ENCODE measurements at regions not wholly inside any gene's neighbourhood (a gene's known extent, or its start where the extent isn't known, plus 50 kb on each side); places are given as distances from the start of the nearest gene placed in this dataset.

DNA sequence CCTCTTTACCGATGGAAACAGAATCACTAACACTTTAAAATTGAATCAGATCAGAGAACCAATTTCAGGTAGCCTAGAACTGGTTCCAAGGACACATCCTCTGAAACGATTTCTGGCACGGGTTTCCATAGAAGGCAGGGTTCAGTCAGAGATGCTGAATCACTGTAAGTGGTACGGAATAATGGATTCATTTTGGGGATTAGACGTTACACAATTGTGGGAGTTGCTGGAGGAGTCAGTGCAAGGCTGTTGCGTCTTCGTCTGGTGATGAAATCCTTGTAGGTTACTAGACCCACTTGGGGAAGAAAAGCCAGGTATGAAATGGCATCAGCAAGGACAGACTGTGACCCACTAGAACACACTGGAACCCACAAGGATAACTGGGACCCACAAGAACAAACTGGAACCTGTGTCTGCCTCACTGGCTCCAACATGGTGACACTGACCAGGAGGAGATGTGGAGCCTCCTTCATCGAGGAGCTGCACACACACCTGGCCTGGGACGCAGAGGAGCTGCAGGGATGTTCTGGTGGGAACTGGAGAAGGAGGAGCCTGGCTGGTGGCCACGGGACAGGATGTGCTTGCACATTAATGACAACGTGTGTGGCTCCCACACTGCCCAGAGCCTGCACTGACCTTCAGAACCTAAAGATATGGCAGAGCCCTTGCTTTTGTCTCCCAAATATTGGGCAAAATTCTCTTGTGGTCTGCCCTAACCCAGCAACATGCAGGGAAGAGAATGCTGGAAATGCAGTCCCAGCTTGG lies 105.1 kb downstream of the TRAPPC11 start:
- no peak for DNase-seq (ENCODE audit: low read depth, low spot score)

DNA sequence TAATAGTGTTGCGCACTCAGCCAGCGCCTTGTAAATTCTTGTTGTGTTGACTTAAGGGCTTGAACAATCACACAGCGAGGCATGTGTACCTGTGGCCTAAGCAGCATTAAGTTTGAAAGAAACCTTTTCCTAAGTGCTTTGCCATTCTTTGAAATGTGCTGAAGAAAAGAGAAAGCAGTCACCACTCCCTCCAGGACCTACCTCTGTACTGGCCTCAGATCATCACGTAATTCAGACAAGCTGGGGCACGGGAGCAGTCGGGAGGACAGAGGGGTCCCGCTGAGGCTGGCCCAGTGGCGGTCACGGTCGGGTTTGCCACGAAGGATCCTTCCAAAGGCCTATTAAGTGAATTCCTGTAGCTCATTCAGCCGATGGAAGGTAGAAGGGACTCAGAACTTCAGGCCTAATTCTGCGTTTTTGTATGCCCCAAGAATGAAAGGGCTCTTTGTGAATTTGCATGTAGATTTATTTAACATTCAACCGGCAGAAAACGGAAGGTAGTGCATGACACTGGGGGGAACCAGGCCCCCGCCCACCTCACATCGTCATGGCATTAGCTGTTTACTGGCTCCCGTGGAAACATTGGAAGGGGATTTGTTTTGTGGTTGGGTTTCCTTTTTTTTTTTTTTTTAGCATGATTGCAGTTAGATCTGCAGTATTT lies 106.3 kb downstream of the TRAPPC11 start:
- no peak for DNase-seq (ENCODE audit: low read depth, low spot score)

DNA sequence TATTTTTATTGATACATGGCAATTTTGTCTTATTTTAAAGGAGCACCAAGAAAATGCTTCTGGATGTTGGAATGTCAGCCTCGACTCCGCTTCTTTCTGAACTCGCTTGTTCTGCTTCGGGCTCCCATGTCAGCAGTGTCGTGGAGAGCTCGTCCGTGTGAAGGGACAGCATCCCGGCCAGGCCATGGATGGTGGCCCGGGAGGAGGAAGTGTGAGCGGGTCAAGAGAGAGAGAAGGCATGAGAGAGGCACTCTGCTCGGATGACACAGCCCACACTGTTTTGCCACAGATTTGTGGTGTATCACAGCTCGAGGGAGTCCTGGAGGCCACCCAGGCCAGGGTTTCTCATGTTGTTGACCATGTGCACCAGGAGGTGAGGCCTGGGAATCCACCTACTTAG lies 107.0 kb downstream of the TRAPPC11 start:
- DNase-seq (ENCODE audit: low read depth, low spot score) = no peak

DNA sequence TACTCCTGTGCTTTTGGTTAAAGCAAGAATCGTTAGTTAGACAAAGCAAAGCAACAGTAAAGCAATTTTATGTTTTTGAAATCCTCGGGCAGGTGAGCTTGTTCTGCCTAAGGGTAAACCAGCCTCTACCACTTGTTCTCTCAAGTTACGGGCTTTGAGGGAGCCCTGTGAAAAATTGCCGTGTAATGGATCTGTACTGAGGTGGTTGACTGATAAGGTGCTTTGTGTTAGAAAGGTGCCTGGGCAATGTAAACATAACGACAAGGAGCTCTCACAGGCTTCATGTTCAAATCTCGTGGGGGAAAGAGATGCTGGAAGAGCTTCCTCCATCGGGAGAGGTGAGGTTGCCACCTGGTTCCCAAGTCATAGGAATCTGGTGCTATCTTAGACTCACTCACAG lies 111.8 kb downstream of the TRAPPC11 start:
- no peak for DNase-seq (ENCODE audit: low read depth, low spot score)

DNA sequence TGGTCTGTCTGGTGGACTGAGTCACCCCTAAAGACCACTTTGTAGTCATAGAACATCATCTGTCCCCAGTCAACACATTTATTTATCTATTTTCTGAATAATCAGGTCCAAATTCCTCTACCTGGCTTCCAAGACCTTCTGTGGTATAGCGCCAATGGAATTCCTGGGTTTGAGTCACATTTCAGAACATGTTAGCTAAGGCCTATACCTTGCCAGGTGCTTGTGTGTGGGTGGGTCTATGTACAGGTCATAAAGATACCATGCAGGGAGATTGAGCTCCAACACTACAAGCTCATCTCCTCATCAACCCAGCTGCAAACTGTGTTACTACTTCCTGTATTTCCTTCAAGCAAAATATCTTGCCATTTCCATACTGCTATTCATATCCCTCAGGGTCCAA lies 113.3 kb downstream of the TRAPPC11 start:
- no peak for DNase-seq (ENCODE audit: low read depth, low spot score)

DNA sequence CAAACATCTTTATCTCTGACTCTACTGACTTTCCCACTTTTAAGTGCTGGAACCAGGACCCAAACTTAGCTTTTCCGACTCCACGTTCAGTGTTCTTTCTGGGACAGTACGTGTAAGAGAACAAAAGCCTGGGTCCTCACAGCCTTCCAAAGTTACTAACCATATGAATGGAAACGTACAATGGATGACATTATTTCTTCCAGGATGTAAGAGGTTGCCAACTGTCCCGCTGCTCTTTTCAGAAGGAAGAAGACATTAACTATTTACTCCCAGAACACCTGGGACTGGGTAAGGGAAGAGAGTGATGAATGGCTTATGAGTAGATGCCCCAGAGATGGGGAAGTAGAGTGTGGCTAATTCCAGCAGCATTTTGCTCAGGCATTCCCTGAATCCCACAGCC lies 114.7 kb downstream of the TRAPPC11 start:
- DNase-seq (ENCODE audit: low read depth, low spot score) = no peak

DNA sequence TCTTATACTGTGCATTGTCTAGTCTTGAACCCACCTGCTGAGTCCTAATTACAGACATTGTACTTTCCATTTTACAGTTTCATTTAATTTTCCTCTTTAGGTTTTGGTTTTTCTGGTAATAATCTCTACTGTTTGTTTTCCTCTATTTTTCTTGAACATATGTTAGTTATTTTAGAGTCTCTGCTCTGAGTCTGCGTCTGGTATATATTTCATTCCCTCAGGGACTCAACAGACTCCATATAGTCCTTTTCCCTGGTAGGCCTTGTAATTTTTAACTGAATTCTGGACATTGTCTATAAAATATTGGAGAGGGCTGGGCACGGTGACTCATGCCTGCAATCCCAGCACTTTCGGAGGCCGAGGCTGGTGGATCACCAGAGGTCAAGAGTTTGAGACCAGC lies 121.8 kb upstream of the STOX2 start:
- no peak for DNase-seq (ENCODE audit: low read depth, low spot score)

DNA sequence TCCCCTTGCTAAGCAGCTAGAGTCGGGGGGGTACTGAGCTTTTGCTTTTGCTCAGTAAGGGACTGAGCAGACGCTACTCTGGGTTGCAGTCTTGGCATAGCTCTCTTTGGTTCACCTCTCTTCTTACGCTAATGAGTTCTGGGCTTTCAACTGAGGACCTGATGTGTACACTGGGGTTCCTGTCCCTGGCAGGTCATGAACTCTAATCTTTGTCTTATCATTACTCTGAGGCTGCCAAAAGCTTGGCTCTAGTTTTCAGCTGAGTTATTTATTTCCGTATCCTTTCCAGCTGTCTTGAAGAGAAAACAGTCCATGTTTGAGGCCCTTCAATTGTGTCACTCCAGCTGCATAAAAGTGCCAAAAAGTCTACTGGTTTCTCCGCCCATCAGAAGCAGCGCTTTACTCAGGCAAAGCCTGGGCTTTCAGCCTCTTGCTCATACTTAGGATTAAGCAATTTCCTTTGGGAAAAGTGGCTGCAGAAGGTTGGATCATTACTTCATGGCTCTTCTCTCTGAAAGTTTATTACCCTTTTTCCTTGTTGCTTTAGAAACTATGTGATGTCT lies 121.0 kb upstream of the STOX2 start:
- DNase-seq (ENCODE audit: low read depth, low spot score) = no peak

DNA sequence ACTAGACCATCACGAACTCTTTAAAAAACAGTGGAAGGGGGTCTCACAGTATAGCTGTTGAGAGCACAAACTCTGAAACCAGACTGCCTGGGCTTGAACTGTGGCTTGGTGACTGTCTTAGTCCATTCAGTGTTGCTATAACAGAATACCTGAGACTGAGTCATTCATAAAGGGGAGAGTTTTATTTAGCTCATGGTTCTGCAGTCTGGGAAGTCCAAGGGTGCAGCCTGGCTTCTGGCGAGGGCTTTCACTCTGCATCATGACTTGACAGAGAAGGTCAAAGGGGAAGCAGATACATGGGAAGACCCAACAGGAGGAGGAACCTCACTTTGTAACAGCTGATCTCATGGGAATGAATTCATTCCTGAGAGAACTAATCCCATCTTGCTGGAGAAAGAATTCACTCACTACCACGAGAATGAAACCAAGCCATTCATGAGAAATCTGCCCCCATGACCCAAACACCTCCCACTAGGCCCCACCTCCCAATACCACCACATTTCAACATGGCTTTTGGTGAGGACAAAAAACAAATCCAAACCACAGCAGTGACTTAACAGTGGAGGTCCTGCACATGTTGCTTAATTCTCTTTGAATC lies 116.7 kb upstream of the STOX2 start:
- DNase-seq (ENCODE audit: low read depth, low spot score) = no peak

DNA sequence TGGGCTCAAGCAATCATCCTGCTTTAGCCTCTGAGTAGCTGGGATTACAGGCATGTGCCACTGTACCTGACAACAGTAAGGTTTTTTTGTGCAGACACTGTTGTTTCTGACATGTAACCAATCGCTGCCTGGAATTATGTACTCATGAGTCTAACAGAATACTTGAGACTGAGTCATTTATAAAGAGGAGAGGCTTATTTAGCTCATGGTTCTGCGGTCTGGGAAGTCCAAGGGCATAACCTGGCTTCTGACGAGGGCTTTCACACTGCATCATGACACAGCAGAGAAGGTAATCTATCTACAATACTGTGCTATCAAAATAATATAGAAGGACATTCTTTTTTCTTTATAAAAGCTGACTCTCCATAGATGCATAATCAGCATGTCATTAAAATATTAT lies 115.5 kb upstream of the STOX2 start:
- DNase-seq (ENCODE audit: low read depth, low spot score) = no peak

DNA sequence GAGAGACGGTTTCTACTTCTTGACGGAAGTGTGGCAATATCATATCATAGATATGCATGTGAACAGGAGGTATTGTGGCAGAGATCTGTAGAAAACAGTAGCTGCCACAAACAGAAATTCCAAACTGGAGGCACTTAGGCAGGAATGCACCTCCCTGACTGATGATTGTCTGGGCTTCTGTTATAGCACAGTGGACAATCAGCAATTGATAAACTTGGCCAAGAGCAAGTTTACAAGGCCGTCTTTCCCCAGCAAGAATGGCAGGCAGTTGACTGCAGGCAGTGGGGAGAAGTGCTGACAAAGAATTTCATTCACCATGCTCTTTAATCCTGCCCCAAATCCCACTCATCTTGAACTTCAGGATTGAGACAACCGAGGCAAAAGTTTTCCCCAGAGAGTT lies 114.4 kb upstream of the STOX2 start:
- DNase-seq (ENCODE audit: low read depth, low spot score) = no peak

DNA sequence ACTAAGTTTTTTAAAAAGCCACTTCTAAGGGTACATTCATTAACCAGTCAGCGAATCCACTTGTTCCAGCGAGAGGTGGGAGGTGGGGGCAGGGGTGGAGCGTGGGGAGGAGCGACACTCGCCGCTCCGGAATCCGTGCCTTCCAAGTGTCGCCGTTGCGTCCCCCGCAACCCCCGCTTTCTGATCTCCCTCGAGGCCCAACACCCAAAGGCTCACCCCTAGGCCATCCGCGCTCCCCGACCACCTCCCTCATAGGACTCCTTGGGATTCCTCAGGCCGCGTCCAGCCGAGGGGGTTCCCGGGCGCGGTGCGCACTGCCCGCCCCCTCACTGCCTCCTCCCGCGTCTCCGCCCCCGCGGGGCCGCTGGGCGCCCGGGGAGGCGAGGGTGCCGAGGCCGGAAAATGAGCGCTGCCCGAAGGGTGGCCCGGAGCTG lies 108.1 kb upstream of the STOX2 start:
- no peak for DNase-seq (ENCODE audit: low read depth, low spot score)

DNA sequence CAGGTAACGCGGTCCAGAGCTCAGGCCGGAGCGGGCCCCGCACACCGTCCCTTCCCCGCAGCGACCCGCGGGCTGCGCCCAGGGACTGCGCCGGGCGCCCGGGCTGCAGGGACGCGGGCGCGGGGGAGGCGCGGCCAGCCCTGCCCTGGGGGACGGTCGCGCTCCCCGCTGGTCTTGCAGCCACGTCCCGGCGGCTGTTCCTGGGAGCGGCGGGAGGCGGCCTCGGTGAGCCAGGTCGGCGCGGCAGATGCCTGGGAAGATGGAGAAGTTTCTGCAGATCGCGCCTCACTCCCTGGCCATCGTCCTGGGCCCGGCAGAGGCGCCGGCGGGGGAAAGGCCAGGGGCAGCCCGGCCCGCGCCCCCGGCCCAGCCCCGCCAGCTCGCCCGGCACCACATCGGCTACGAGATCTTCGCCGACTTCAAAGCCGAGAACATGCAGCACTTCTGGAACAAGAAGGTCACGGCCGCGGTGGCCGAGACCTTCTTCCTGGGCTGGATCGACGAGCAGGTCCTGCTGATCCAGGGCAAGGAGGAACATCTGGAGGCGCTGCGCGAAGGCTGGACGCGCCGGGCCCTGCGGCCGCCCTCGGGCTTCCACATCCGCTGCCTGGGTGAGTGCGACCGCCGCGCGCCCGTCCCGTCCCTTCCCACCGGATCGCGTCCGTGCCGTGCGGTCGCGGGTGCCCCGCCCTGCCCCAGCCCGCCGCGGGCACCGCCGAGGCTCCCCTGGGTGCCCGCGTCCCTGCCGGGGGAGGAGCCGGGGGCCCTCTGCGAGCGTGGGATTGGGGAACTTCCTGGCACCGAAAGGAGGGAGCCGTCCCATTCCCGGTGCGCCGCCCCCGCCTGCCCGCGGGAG lies 107.4 kb upstream of the STOX2 start:
- no peak for DNase-seq (ENCODE audit: low read depth, low spot score)

DNA sequence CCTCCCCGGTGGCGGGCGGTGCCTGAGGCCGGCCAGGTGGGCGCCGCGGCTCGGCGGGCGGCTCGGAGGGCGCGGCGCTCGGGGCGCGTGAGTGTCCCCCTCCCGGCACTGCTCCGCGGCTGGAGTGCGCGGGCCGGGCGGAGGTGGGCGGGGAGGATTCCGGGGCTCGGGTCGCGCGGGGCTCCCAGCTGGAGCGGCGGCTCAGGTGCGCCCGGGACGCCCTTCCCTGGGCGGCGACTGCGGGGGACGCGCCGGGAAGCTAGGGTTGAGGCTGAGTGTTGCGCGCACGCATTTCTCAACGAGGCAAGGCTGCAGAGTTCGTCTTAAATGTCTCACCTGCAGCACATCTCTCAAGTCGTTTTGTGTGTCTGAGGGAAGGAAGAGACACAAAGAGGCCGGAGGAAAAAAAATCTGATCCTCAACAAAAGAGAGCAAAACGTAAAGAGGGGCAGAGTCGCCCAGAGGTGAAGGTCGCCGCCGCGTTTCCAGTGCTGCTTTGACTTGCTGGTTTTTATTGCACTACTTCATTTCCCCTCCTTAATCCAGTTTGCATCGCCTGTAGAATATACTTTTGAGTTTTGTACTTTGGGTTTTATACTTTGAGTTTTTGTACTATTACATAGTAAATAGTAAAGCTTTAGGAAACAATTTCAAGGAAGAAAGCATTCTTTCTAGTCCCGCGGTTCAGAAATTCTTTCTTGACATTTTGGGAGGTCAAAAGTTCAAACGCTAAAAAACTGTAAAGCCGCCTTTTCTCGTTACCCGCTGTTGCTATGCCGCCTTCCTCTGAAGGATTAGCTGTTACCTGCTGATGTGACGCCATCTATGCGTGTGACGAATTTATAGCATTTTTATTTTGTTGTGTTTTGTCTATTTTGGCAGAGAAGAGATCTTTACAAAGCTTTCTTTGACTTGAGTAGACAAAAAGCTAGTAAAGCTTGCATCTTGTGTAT lies 106.5 kb upstream of the STOX2 start:
- DNase-seq (ENCODE audit: low read depth, low spot score) = no peak

DNA sequence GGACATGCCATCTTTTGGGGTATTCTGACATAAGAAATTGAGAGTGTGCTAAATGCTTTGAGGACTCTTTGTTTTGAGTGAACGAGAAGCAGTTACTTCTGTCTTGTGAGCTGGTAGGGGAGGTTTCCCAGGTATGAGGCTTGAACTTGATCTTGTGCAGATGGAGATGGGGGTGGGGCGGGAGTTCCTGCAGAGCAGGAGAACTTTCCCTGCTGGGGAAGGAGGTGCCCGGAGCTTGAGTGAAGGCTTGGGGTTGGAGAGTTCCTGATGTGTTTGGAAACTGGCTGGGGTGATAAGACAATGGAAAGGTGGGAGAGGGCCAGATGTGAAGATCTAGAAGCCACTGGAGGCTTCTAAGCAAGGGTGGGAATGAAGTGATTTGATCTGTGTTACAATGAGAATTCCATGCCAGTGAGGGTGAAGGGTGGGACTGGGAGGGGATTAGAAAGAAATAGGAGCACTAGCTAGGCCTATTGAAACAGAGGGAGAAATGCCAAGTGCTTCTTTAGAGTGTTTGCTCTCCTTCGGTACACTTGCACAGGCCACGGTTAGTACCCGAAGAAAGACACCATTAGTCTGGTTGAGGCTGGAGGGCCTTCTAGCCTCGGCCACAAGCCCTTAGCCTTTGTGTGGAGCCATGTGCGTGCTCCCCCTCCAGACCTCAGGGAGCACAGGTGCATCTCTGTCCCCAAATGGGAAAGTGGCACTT lies 103.5 kb upstream of the STOX2 start:
- DNase-seq (ENCODE audit: low read depth, low spot score) = no peak

DNA sequence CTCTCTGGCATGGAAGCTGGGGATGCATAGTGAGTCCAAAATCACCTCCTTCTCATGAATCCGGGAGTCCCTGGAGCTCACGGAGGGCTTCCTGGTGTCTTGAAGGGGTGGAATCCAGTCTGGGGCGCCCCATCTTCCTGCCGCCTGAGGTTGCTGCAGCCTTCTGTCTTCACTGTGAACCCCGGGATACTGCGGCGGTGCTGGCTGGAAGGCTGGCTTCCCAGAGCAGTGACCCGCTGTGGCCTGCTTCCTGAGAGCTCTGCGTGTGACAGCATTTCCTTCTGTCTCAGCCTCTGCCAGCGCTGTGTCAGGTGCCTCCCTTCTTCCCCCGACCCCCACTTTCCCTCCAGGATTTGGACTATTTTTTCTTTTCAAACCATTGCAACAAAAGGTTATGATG lies 98.8 kb upstream of the STOX2 start:
- DNase-seq (ENCODE audit: low read depth, low spot score) = no peak

DNA sequence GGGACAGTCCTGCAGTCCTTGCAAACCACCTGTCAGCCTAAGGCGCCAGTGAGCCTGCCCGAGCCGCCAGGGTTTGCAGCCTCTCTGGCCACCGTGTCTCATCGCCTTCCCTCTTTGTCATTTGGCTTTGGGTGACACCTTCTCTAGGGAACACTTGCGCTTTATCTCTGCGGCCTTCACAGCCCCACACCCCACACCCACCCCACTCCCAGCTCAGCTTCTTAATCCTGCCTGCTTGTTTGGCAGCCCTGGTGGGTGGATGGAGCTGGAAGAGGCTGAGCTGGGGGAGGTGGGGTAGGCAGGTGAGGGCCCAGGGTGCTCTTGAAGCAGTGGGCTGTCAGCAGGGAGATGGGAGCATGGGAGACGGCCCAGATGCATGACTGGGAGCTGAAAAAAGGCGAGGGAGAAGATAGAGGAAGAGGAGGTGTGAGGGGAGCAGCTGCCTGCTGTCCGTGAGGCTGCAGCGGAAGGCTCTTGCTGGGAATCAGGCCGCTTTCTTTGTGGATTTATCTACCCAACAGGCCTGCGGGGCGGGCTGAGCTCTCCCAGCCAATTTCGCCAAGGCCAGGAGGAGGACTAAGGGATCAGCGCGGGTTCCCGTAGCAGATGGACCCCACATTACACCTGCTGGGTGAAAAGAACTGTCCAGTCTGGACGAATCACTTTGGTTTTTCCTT lies 97.5 kb upstream of the STOX2 start:
- no peak for DNase-seq (ENCODE audit: low read depth, low spot score)

DNA sequence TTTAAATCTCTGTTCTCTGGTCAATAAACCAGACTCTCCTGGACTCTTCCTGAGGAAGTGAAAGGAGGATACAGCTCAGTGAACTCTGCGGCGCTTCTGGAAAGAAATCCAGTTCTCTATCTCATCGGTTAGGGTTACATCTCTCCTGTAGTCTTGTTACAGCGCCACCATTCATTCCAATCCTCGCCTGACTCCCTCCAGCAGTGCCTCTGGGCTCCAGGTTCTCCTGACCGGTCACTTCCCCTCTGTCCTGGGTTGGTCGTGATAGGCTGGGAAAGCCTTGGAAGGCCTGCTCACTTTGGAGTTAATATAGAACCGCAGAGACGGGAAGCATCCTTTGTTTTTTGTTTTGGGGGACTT lies 97.0 kb upstream of the STOX2 start:
- no peak for DNase-seq (ENCODE audit: low read depth, low spot score)

DNA sequence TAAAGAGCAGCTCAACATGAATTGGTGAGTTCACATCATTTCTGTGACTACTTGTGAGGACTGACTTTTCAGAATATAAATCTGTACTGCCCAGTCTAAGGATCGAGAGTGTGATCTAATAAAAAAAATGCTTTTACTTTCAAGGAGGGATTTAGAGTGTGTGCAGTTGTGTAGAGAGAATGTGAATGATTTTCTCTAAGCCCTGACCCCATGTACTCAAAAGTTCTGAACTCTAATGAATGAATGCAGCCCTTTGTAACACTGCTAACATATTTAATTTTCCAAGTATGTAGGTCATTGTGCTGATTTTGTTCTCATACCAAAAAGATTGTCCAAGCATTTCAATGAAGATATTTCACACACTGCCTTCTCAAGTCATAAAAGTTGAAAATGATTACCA lies 92.5 kb upstream of the STOX2 start:
- DNase-seq (ENCODE audit: low read depth, low spot score) = no peak

All from pulmonary artery endothelial cell (primary cell).